GM12878 (cell line): ENCODE measurements at regions not wholly inside any gene's neighbourhood (a gene's known extent, or its start where the extent isn't known, plus 50 kb on each side); places are given as distances from the start of the nearest gene placed in this dataset.

Experiments
- ATAC-seq: fragments of 200-7000 bp; cut with Tn5 transposase; 3 replicates; pipeline ENCODE4 v1.9.1; 2020; ENCODE audit warnings: mild to moderate bottlenecking, moderate library complexity
- BruUV-seq: library from RNA; stranded (reverse); fragments of 400-500 nt; replicated peaks from 2 replicates; lab custom pipeline; 2021; lab: Mats Ljungman, UMichigan
- CTCF ChIA-PET: fragments of 300-600 bp; sonication (Branson Sonifier 250); formaldehyde crosslinking; extraction: SDS; loops from one replicate; lab custom pipeline; 2021; ENCODE audit warnings: inconsistent platforms; lab: Yijun Ruan, JAX
- POLR2A ChIA-PET: fragments of 350-600 bp; formaldehyde crosslinking; extraction: SDS; loops from one replicate; lab custom pipeline; 2021; ENCODE audit warnings: inconsistent platforms; lab: Charles Lee
- RAD21 ChIA-PET: fragments of 300-600 bp; sonication (Branson Sonifier 250); formaldehyde crosslinking; loops from one replicate; lab custom pipeline; 2023; ENCODE audit warnings: antibody characterized with exemption; ENCODE audit not compliant: unreplicated experiment; lab: Charles Lee
- SMC1A ChIA-PET: fragments of 300-600 bp; sonication (Branson Sonifier 250); formaldehyde crosslinking; loops from one replicate; lab custom pipeline; 2023; ENCODE audit not compliant: unreplicated experiment, uncharacterized antibody; lab: Charles Lee
- DNase-seq: peaks from one replicate; pipeline ENCODE4 v3.0.0-alpha.2; 2011; ENCODE audit warnings: low read depth, low spot score
- FAIRE-seq: peaks from 3 replicates; lab custom pipeline; 2011; peaks lifted over from hg19 to GRCh38; lab: Jason Lieb, UNC
- H2AFZ ChIP-seq: 2 replicates; pipeline ENCODE4 v1.6.0; 2011; ENCODE audit warnings: low read depth, low read length, control low read depth; ENCODE audit not compliant: control insufficient read depth
- H3K27ac ChIP-seq: 2 replicates; pipeline ENCODE4 v1.5.1; 2011; ENCODE audit warnings: control low read depth; ENCODE audit not compliant: control insufficient read depth, insufficient read depth
- H3K27me3 ChIP-seq, 2 experiments: replicated peaks in 1 of 2; 2 replicates each; pipeline versions ENCODE4 v1.6.0 to v1.6.1; 2011; ENCODE audit warnings: low read length in 1 of 2; ENCODE audit not compliant: control insufficient read depth in 2 of 2, insufficient read depth in 2 of 2
- H3K36me3 ChIP-seq, 2 experiments: 2 replicates each; pipeline ENCODE4 v1.5.1; 2011; ENCODE audit warnings: low read length in 1 of 2; ENCODE audit not compliant: control insufficient read depth in 2 of 2, insufficient read depth in 2 of 2
- H3K4me1 ChIP-seq: 2 replicates; pipeline ENCODE4 v1.6.1; 2011; ENCODE audit warnings: mild to moderate bottlenecking, low read length, moderate library complexity, mixed read lengths; ENCODE audit not compliant: control insufficient read depth, insufficient read depth
- H3K4me2 ChIP-seq: 2 replicates; pipeline ENCODE4 v1.6.0; 2011; ENCODE audit warnings: control low read depth; ENCODE audit not compliant: control insufficient read depth, insufficient read depth
- H3K4me3 ChIP-seq: fragments of 200-600 bp; sonication (generic); 2 replicates; pipeline ENCODE4 v1.5.1; 2016
- H3K79me2 ChIP-seq: 2 replicates; pipeline ENCODE4 v1.6.0; 2011; ENCODE audit warnings: low read length; ENCODE audit not compliant: control insufficient read depth, insufficient read depth
- H3K9ac ChIP-seq: 2 replicates; pipeline ENCODE4 v1.8.0; 2011; ENCODE audit warnings: low read length, control low read depth, mixed read lengths; ENCODE audit not compliant: control insufficient read depth, insufficient read depth
- H3K9me3 ChIP-seq: replicated peaks from 3 replicates; pipeline ENCODE4 v1.5.1; 2011; ENCODE audit warnings: mild to moderate bottlenecking, low read length; ENCODE audit not compliant: control insufficient read depth, insufficient read depth
- H4K20me1 ChIP-seq: 2 replicates; pipeline ENCODE4 v1.6.0; 2011; ENCODE audit not compliant: control insufficient read depth, insufficient read depth
- CBX5 ChIP-seq: sonication (generic); IDR thresholded peaks from 2 replicates; pipeline ENCODE4 v1.6.1; 2016; ENCODE audit warnings: low read depth, moderate library complexity, mild to moderate bottlenecking, inconsistent platforms
- EP300 ChIP-seq, 2 experiments: fragments of 150-350 bp in 1 of 2; IDR thresholded peaks; 2 replicates each; pipeline ENCODE4 v1.6.1; 2011 to 2012; ENCODE audit warnings: low read depth in 2 of 2, low read length in 2 of 2, borderline replicate concordance in 1 of 2, improper control_type of control experiment in 1 of 2, inconsistent platforms in 1 of 2; ENCODE audit not compliant: control insufficient read depth in 1 of 2
- JUNB ChIP-seq: IDR thresholded peaks from 2 replicates; pipeline ENCODE4 v1.6.1; 2016; ENCODE audit warnings: antibody characterized with exemption, mild to moderate bottlenecking
- MAX ChIP-seq: IDR thresholded peaks from 2 replicates; pipeline ENCODE4 v1.6.1; 2012; ENCODE audit warnings: low read depth, low read length, improper control_type of control experiment
- MXI1 ChIP-seq: fragments of 150-350 bp; IDR thresholded peaks from 2 replicates; pipeline ENCODE4 v1.6.1; 2011; ENCODE audit warnings: low read depth, mild to moderate bottlenecking, inconsistent platforms, low read length, improper control_type of control experiment
- NFIC ChIP-seq: IDR thresholded peaks from 2 replicates; pipeline ENCODE4 v1.6.1; 2012; ENCODE audit warnings: low read depth, mild to moderate bottlenecking, inconsistent platforms, low read length, moderate library complexity
- NKRF ChIP-seq: fragments of 450-650 bp; conservative IDR thresholded peaks from 2 replicates; pipeline ENCODE4 v1.6.1; 2017; ENCODE audit warnings: mild to moderate bottlenecking, moderate library complexity
- NR2C2 ChIP-seq: IDR thresholded peaks from 2 replicates; pipeline ENCODE4 v1.6.1; 2011; ENCODE audit warnings: borderline replicate concordance, low read depth; ENCODE audit not compliant: control insufficient read depth, insufficient read length
- POLR2AphosphoS2 ChIP-seq: IDR thresholded peaks from 2 replicates; pipeline ENCODE4 v1.6.1; 2011; ENCODE audit warnings: low read depth, mild to moderate bottlenecking, low read length, improper control_type of control experiment, moderate library complexity
- RAD21 ChIP-seq: IDR thresholded peaks from 2 replicates; pipeline ENCODE4 v1.6.1; 2011; ENCODE audit warnings: mild to moderate bottlenecking, low read depth, low read length, moderate library complexity; ENCODE audit not compliant: insufficient read depth
- RELA ChIP-seq: fragments of 450-650 bp; IDR thresholded peaks from 2 replicates; pipeline ENCODE4 v1.8.0; 2014; ENCODE audit warnings: borderline replicate concordance; ENCODE audit not compliant: partially characterized antibody
- RFX5 ChIP-seq: IDR thresholded peaks from 2 replicates; pipeline ENCODE4 v1.6.1; 2011; ENCODE audit warnings: low read depth, low read length, improper control_type of control experiment
- SMAD1 ChIP-seq: fragments of 450-650 bp; IDR thresholded peaks from 2 replicates; pipeline ENCODE4 v1.6.1; 2018; ENCODE audit warnings: mild to moderate bottlenecking, low read depth; ENCODE audit not compliant: partially characterized antibody
- SUPT20H ChIP-seq: IDR thresholded peaks from 2 replicates; pipeline ENCODE4 v1.6.1; 2011; ENCODE audit warnings: low read depth, mild to moderate bottlenecking, low read length, moderate library complexity, borderline replicate concordance; ENCODE audit not compliant: control insufficient read depth
- TCF3 ChIP-seq: IDR thresholded peaks from 2 replicates; pipeline ENCODE4 v1.6.1; 2012; ENCODE audit warnings: low read depth, mild to moderate bottlenecking, low read length, borderline replicate concordance; ENCODE audit not compliant: insufficient read depth
- ZNF207 ChIP-seq: fragments of 450-650 bp; IDR thresholded peaks from 2 replicates; pipeline ENCODE4 v1.6.1; 2014; ENCODE audit warnings: antibody characterized with exemption, mild to moderate bottlenecking, borderline replicate concordance
- WGBS: methylation state at CpG from one replicate; pipeline ENCODE4 v1.1.6; 2016; ENCODE audit warnings: low lambda C conversion rate; ENCODE audit not compliant: insufficient replicate concordance, insufficient coverage; ENCODE audit errors: missing lambda C conversion rate; 5-methylcytosine and 5-hydroxymethylcytosine counted together
- in situ Hi-C: fragments of 300-500 bp; cut with MboI; formaldehyde crosslinking; loops from 9 replicates; pipeline ENCODE4 v1.14.3; 2018; ENCODE audit warnings: mixed read lengths
- intact Hi-C: fragments of 100-400 bp; cut with micrococcal nuclease; formaldehyde crosslinking; loops from one replicate; pipeline ENCODE4 v1.14.2; 2022; ENCODE audit not compliant: unreplicated experiment

GRCh38 chr10:65754112-65754511 lies 1171.7 kb upstream of the LRRTM3 start:
- ChIA-PET CTCF (interaction anchor here (1.0 to 3.7 kb wide), 2 partner anchors 12 to 15 kb away, joined by 3 to 12 read pairs; no protein-coding TSS in a partner anchor), POLR2A (no interaction called here), SMC1A (interaction anchor here (1.0 to 1.8 kb wide), 3 partner anchors 9 to 15 kb away, joined by 3 to 8 read pairs (median 3); no protein-coding TSS in a partner anchor)
- Histone ChIP-seq H3K4me1 (no peaks in the 10 kb centered on the region), H2AFZ (no peak overlapping the region), H3K9ac (no peak overlapping the region)
- no peak for DNase-seq
- TF ChIP-seq CBX5 (no peak), RELA (no peak), RFX5 (no peak), RAD21 (no peak), POLR2AphosphoS2 (no peak), NFIC (no peak), NKRF (no peak), JUNB (no peak), SUPT20H (no peak), EP300 (IDR thresholded peaks at IDR 0.05; ENCODE audit: borderline replicate concordance in 1 of 2, control insufficient read depth in 1 of 2, low read depth in 2 of 2, low read length in 2 of 2) (no peak), NR2C2 (no peak), MAX (no peak), TCF3 (no peak), MXI1 (no peak), SMAD1 (no peak), ZNF207 (no peak)
- TF ChIP-seq, all 136 proteins: peak for 0
- in situ Hi-C loops, result no loop called here
- no peaks in the 10 kb centered on the region for H3K9me3 ChIP-seq
- no peak overlapping the region for H3K4me3 ChIP-seq
- H3K79me2 ChIP-seq, result no peaks in the 10 kb centered on the region
- FAIRE-seq (no peak), ATAC-seq (no peak)
- RAD21 ChIA-PET, result no interaction called here
- intact Hi-C loops, result no loop called here
- H3K4me2 ChIP-seq, result no peak overlapping the region
- no peaks in the 10 kb centered on the region for H3K36me3 ChIP-seq
- H4K20me1 ChIP-seq, result no peaks in the 10 kb centered on the region
- no peak overlapping the region for H3K27ac ChIP-seq
- BruUV-seq, result no TSS peak
- no peaks in the 10 kb centered on the region for H3K27me3 ChIP-seq
- WGBS, result 50% methylated on average over 2 of the region's 2 CpGs
